ENCODE measurements at regions not wholly inside any gene's neighbourhood (a gene's known extent, or its start where the extent isn't known, plus 50 kb on each side); places are given as distances from the start of the nearest gene placed in this dataset.

DNA sequence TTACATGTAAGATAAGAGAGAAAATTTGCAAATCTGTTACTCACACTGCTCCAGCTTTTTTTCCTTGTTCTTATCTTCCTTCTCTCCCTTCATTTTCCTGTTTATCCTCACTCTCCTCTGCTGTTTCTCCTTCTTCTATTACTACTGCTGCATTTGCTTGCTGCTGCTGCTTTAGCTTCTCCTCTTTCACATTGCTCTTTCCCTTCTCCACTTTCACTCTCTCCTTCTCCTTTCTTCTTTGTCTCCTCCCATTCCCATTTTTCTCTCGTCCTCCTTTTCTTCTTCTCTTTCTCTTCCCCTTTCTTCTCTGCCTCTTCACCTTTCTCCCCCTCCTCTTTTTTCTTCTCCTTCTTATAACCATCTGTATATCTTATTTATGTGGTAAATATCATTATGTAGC is 288.6 kb downstream of the CDH9 start:
- Histone ChIP-seq H3K4me3 (ENCODE audit: control extremely low read depth in 1 of 5, extremely low read depth in 1 of 5, insufficient read depth in 1 of 5, low read depth in 2 of 5, low read length in 4 of 5) (no peak overlapping the region), H2AFZ (ENCODE audit: insufficient read depth, low read depth, low read length, poor library complexity, severe bottlenecking) (no peak overlapping the region), H3K79me2 (ENCODE audit: control insufficient read depth, insufficient read depth, low read length) (no peaks in the 10 kb centered on the region), H3K9me3 (ENCODE audit: control extremely low read depth in 1 of 3, control insufficient read depth in 2 of 3, insufficient read depth in 1 of 3, low read length in 2 of 3) (peaks cover 0 to 2% (median 2%) of the 10 kb centered on the region in 3 donors), H3K27me3 (replicated peaks in 1 of 4; ENCODE audit: control extremely low read depth in 1 of 4, control insufficient read depth in 3 of 4, insufficient read depth in 4 of 4, low read length in 3 of 4) (no peaks in the 10 kb centered on the region), H3K4me2 (replicated peaks; ENCODE audit: low read depth, low read length, poor library complexity, severe bottlenecking) (no peak overlapping the region), H3K36me3 (replicated peaks in 1 of 2; ENCODE audit: control extremely low read depth in 1 of 2, control insufficient read depth in 1 of 2, extremely low read depth in 1 of 2, insufficient read depth in 2 of 2, low read length in 1 of 2) (no peaks in the 10 kb centered on the region), H3K4me1 (ENCODE audit: control insufficient read depth in 2 of 2, insufficient read depth in 2 of 2, low read length in 2 of 2) (no peaks in the 10 kb centered on the region), H3K27ac (ENCODE audit: low read length in 2 of 2) (no peak overlapping the region), H3K9ac (ENCODE audit: low read length) (no peak overlapping the region), H4K20me1 (ENCODE audit: control insufficient read depth, insufficient read depth, low read length, poor library complexity, severe bottlenecking) (no peaks in the 10 kb centered on the region)
- ATAC-seq (ENCODE audit: low read depth) (no peak), DNase-seq (no peak)
- intact Hi-C loops (cut with micrococcal nuclease): no loop called here
- no peak overlapping the region for H3K27ac Mint-ChIP-seq
- TF ChIP-seq, protein P1, sequence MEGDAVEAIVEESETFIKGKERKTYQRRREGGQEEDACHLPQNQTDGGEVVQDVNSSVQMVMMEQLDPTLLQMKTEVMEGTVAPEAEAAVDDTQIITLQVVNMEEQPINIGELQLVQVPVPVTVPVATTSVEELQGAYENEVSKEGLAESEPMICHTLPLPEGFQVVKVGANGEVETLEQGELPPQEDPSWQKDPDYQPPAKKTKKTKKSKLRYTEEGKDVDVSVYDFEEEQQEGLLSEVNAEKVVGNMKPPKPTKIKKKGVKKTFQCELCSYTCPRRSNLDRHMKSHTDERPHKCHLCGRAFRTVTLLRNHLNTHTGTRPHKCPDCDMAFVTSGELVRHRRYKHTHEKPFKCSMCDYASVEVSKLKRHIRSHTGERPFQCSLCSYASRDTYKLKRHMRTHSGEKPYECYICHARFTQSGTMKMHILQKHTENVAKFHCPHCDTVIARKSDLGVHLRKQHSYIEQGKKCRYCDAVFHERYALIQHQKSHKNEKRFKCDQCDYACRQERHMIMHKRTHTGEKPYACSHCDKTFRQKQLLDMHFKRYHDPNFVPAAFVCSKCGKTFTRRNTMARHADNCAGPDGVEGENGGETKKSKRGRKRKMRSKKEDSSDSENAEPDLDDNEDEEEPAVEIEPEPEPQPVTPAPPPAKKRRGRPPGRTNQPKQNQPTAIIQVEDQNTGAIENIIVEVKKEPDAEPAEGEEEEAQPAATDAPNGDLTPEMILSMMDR (IDR thresholded peaks at IDR 0.05): no peak
- TF ChIP-seq EZH2 (IDR thresholded peaks at IDR 0.05; ENCODE audit: borderline replicate concordance, insufficient read depth, low read depth, low read length, poor library complexity, severe bottlenecking): no peak
- no peaks in the 10 kb centered on the region for H3K27me3 Mint-ChIP-seq
- ChIA-PET CTCF (no interaction called here), POLR2A (no interaction called here)
- H3K9me3 Mint-ChIP-seq (ENCODE audit: insufficient read depth): peaks cover 2% of the 10 kb centered on the region
- no peak overlapping the region for H3K4me3 Mint-ChIP-seq
- H3K4me1 Mint-ChIP-seq: no peaks in the 10 kb centered on the region
- WGBS (ENCODE audit: insufficient coverage): no CpG with 5 or more reads among the region's 1 CpG

DNA sequence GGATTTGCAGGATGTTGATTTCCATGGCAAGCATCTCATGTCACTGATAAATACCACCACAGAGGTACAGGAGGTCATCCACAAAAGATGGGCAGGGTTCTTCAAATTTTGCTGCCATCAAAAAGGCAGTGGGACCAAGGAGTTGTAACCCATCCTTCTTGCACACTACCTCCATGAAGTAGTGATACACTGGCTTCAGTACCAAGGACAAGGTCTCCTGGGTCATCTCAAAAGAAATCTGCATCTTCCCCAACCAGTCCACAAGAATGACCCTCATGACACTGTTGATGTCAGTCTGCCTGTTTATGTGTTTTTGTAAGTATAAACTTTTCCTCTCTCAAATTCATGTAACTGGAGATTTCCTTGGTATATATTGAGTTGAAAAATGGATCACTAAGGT is 298.2 kb downstream of the CDH9 start:
- CTCF ChIA-PET: no interaction called here
- Histone ChIP-seq H3K27ac (ENCODE audit: low read length in 2 of 2) (no peak overlapping the region), H3K4me2 (replicated peaks; ENCODE audit: low read depth, low read length, poor library complexity, severe bottlenecking) (no peak overlapping the region), H3K27me3 (replicated peaks in 1 of 4; ENCODE audit: control extremely low read depth in 1 of 4, control insufficient read depth in 3 of 4, insufficient read depth in 4 of 4, low read length in 3 of 4) (no peaks in the 10 kb centered on the region), H3K4me1 (ENCODE audit: control insufficient read depth in 2 of 2, insufficient read depth in 2 of 2, low read length in 2 of 2) (no peaks in the 10 kb centered on the region), H3K36me3 (replicated peaks in 1 of 2; ENCODE audit: control extremely low read depth in 1 of 2, control insufficient read depth in 1 of 2, extremely low read depth in 1 of 2, insufficient read depth in 2 of 2, low read length in 1 of 2) (no peaks in the 10 kb centered on the region), H3K79me2 (ENCODE audit: control insufficient read depth, insufficient read depth, low read length) (no peaks in the 10 kb centered on the region), H2AFZ (ENCODE audit: insufficient read depth, low read depth, low read length, poor library complexity, severe bottlenecking) (no peak overlapping the region), H3K4me3 (ENCODE audit: control extremely low read depth in 1 of 5, extremely low read depth in 1 of 5, insufficient read depth in 1 of 5, low read depth in 2 of 5, low read length in 4 of 5) (no peak overlapping the region), H4K20me1 (ENCODE audit: control insufficient read depth, insufficient read depth, low read length, poor library complexity, severe bottlenecking) (no peaks in the 10 kb centered on the region), H3K9me3 (ENCODE audit: control extremely low read depth in 1 of 3, control insufficient read depth in 2 of 3, insufficient read depth in 1 of 3, low read length in 2 of 3) (no peaks in the 10 kb centered on the region), H3K9ac (ENCODE audit: low read length) (no peak overlapping the region)
- POLR2A ChIA-PET: no interaction called here
- intact Hi-C loops (cut with micrococcal nuclease): no loop called here
- ATAC-seq (ENCODE audit: low read depth) (no peak), DNase-seq (no peak)
- Mint-ChIP-seq H3K9me3 (ENCODE audit: insufficient read depth) (no peaks in the 10 kb centered on the region), H3K4me1 (no peaks in the 10 kb centered on the region), H3K27me3 (no peaks in the 10 kb centered on the region), H3K27ac (no peak overlapping the region), H3K4me3 (no peak overlapping the region)
- TF ChIP-seq, protein P1 (IDR thresholded peaks at IDR 0.05): no peak
- no peak for TF ChIP-seq EZH2 (IDR thresholded peaks at IDR 0.05; ENCODE audit: borderline replicate concordance, insufficient read depth, low read depth, low read length, poor library complexity, severe bottlenecking)

Measured in B cell (primary cell).